DND-41 (cell line): ENCODE measurements at regions not wholly inside any gene's neighbourhood (a gene's known extent, or its start where the extent isn't known, plus 50 kb on each side); places are given as distances from the start of the nearest gene placed in this dataset.

Experiments
- ATAC-seq: fragments of 200-7000 bp; cut with Tn5 transposase; 3 replicates; pipeline ENCODE4 v1.9.1; 2021; ENCODE audit warnings: low read depth; ENCODE audit not compliant: insufficient read depth
- DNase-seq: peaks from one replicate; pipeline ENCODE4 v3.0.0-alpha.2; 2020
- H2AFZ ChIP-seq: 2 replicates; pipeline ENCODE4 v1.6.0; 2012; ENCODE audit warnings: low read depth, low read length
- H3K27ac ChIP-seq: 2 replicates; pipeline ENCODE4 v1.5.1; 2012; ENCODE audit warnings: low read length, inconsistent platforms
- H3K27me3 ChIP-seq: fragments of 200-600 bp; sonication (generic); 2 replicates; pipeline ENCODE4 v1.6.0; 2012; ENCODE audit warnings: low read length, mild to moderate bottlenecking, inconsistent platforms; ENCODE audit not compliant: insufficient read depth, poor library complexity
- H3K36me3 ChIP-seq: 2 replicates; pipeline ENCODE4 v1.5.1; 2012; ENCODE audit warnings: low read length, inconsistent platforms; ENCODE audit not compliant: insufficient read depth
- H3K4me1 ChIP-seq: 2 replicates; pipeline ENCODE4 v1.5.1; 2012; ENCODE audit warnings: mild to moderate bottlenecking, low read length; ENCODE audit not compliant: insufficient read depth
- H3K4me2 ChIP-seq: 2 replicates; pipeline ENCODE4 v1.6.0; 2012; ENCODE audit warnings: mild to moderate bottlenecking, moderate library complexity, low read length, inconsistent platforms; ENCODE audit not compliant: insufficient read depth
- H3K4me3 ChIP-seq, 2 experiments: fragments of 200-600 bp in 1 of 2; shearing (Covaris generic) in 1 of 2; 2 replicates each; pipeline ENCODE4 v1.5.1; 2012 to 2016; ENCODE audit warnings: inconsistent platforms in 2 of 2, low read length in 2 of 2, mild to moderate bottlenecking in 2 of 2, low read depth in 1 of 2, moderate library complexity in 1 of 2
- H3K79me2 ChIP-seq: 2 replicates; pipeline ENCODE4 v1.6.0; 2012; ENCODE audit warnings: low read length, inconsistent platforms; ENCODE audit not compliant: insufficient read depth
- H3K9ac ChIP-seq: 2 replicates; pipeline ENCODE4 v1.6.0; 2012; ENCODE audit warnings: low read depth, mild to moderate bottlenecking, inconsistent platforms, low read length, moderate library complexity
- H3K9me3 ChIP-seq: 2 replicates; pipeline ENCODE4 v1.5.1; 2012; ENCODE audit warnings: low read length, moderate library complexity, mild to moderate bottlenecking, inconsistent platforms; ENCODE audit not compliant: insufficient read depth, severe bottlenecking
- H4K20me1 ChIP-seq: 2 replicates; pipeline ENCODE4 v1.6.0; 2012; ENCODE audit warnings: low read length; ENCODE audit not compliant: insufficient read depth
- EZH2 ChIP-seq: IDR thresholded peaks from 3 replicates; pipeline ENCODE4 v1.6.1; 2012; ENCODE audit warnings: borderline replicate concordance, low read depth, mild to moderate bottlenecking, moderate library complexity, low read length, inconsistent platforms; ENCODE audit not compliant: severe bottlenecking
- TF ChIP-seq, protein P1 (sequence below): IDR thresholded peaks from 2 replicates; pipeline ENCODE4 v1.5.1; 2012; ENCODE audit warnings: borderline replicate concordance, low read length, moderate library complexity, mild to moderate bottlenecking; ENCODE audit not compliant: poor library complexity, severe bottlenecking; ENCODE audit errors: extremely low read depth

DNA sequence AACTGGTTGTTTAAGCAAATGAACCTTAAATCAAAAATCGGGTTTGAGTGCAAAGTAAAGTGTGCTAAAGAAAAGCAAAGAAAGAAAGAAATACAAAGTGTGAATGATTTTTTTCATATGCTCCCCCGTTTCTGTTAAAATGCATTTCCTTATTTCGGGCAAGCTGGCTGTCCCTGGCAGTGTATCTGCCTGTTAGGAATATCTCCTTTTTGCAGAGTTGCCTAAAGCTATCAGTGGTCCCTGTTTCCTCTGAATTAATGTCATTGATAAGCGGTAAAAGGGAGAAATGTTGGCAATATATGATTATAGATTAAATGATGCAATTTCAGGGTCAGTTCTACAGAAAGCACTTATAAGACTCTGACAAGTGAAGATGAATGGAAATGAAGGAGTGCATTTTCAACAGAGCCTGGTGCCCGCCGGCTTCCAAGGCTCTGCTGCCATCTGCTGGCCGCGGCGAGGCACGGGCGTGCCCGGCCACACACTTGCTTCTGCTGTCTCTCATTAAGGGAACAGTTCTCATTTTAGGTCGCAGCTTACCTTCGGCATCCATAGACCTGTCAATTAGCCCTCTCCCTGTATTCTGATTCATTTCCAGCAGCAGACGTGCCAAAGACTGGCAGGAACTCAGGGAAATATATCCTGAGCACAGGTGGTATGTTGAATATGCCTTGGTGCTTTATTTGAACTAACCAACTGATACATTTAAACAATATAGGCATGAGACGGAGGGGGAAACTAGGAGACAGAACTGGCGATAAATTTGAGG lies 381.9 kb downstream of the C6orf118 start:
- Histone ChIP-seq H3K27ac (no peak overlapping the region), H4K20me1 (no peaks in the 10 kb centered on the region), H3K27me3 (no peaks in the 10 kb centered on the region), H3K4me3 (no peak overlapping the region), H3K9ac (no peak overlapping the region), H2AFZ (peak overlapping the region; percentile 36; the same call in 1 of the 2 replicates), H3K9me3 (peaks cover 2% of the 10 kb centered on the region), H3K36me3 (no peaks in the 10 kb centered on the region), H3K4me2 (no peak overlapping the region), H3K4me1 (no peaks in the 10 kb centered on the region), H3K79me2 (no peaks in the 10 kb centered on the region)
- TF ChIP-seq, protein P1, sequence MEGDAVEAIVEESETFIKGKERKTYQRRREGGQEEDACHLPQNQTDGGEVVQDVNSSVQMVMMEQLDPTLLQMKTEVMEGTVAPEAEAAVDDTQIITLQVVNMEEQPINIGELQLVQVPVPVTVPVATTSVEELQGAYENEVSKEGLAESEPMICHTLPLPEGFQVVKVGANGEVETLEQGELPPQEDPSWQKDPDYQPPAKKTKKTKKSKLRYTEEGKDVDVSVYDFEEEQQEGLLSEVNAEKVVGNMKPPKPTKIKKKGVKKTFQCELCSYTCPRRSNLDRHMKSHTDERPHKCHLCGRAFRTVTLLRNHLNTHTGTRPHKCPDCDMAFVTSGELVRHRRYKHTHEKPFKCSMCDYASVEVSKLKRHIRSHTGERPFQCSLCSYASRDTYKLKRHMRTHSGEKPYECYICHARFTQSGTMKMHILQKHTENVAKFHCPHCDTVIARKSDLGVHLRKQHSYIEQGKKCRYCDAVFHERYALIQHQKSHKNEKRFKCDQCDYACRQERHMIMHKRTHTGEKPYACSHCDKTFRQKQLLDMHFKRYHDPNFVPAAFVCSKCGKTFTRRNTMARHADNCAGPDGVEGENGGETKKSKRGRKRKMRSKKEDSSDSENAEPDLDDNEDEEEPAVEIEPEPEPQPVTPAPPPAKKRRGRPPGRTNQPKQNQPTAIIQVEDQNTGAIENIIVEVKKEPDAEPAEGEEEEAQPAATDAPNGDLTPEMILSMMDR, result peak; percentile 97
- TF ChIP-seq EZH2, result no peak
- DNase-seq, result peak; percentile 66
- ATAC-seq, result peak; percentile 95

DNA sequence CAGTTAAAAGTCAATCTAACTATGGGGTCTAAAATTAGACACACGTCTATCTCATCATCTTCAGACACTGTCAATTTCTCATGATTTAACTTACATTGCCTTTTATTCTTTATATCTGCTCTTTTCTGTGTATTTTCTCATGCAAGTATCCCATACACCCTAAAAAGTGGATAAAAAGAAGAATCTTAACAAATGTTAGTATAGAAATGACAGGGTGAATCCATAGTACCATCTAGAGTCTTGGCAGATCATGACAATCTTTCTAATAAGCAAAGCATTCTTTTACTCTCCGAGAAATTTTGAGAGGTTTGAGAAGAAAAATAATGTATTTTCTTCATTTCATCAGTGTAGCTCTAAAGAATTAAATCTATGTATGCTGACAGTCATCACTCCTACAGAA lies 382.7 kb downstream of the C6orf118 start:
- DNase-seq (no peak), ATAC-seq (no peak)
- TF ChIP-seq EZH2, result no peak
- TF ChIP-seq, protein P1, result no peak
- Histone ChIP-seq H3K4me3 (no peak overlapping the region), H3K27me3 (no peaks in the 10 kb centered on the region), H4K20me1 (no peaks in the 10 kb centered on the region), H3K27ac (no peak overlapping the region), H3K4me2 (no peak overlapping the region), H3K36me3 (no peaks in the 10 kb centered on the region), H3K9me3 (peaks cover under 1% of the 10 kb centered on the region), H3K79me2 (no peaks in the 10 kb centered on the region), H3K9ac (no peak overlapping the region), H2AFZ (no peak overlapping the region), H3K4me1 (no peaks in the 10 kb centered on the region)

DNA sequence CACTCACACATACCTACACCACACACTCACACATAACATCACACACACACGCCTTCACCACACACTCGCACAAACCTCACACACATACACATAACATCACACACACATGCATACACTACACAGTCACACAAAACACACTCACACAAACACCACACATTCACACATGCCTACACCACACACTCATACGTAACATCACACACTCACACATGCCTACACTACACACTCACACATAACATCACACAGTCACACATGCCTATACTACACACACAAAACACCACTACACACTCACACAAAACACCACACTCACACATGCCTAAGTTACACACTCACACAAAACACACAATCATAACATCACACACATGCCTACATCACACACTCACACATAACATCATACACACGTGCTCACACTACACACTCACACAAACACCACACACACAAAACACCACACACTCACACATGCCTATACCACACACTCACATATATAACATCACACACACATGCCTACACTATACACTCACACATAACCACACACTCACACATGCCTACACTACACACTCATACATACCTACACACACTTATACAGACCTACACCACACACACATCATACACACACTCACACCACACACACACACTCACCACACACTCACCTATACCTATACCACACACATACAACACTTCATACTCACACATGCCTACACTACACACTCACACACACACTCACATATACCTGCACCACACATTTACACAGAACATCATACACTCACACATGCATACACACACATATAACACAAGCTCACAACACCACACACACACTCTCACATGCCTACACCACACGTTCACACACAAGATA lies 383.5 kb downstream of the C6orf118 start:
- H3K4me3 ChIP-seq, result no peak overlapping the region
- H3K27ac ChIP-seq, result no peak overlapping the region
- no peaks in the 10 kb centered on the region for H3K27me3 ChIP-seq
- no peak overlapping the region for H3K9ac ChIP-seq
- ATAC-seq (no peak), DNase-seq (no peak)
- H3K4me2 ChIP-seq, result no peak overlapping the region
- H2AFZ ChIP-seq, result no peak overlapping the region
- H3K9me3 ChIP-seq, result no peaks in the 10 kb centered on the region
- no peaks in the 10 kb centered on the region for H4K20me1 ChIP-seq
- H3K4me1 ChIP-seq, result no peaks in the 10 kb centered on the region
- TF ChIP-seq, protein P1, result no peak
- TF ChIP-seq EZH2, result no peak
- no peaks in the 10 kb centered on the region for H3K79me2 ChIP-seq
- H3K36me3 ChIP-seq, result no peaks in the 10 kb centered on the region
